Gastrocnemius medialis (tissue), 4 donors: ENCODE measurements at regions not wholly inside any gene's neighbourhood (a gene's known extent, or its start where the extent isn't known, plus 50 kb on each side); places are given as distances from the start of the nearest gene placed in this dataset.

Experiments used
- ATAC-seq, 2 donors: fragments of 150-250 bp; one replicate each; pipeline ENCODE4 v1.9.1; 2016
- DNase-seq, 2 donors: peaks; one replicate each; pipeline ENCODE4 v3.0.0-alpha.2; 2019
- H3K27ac ChIP-seq, 4 donors: fragments of 200-600 bp; sonication (generic); 1 replicate in 1 of 4; 2 replicates in 3 of 4; pipeline ENCODE4 v1.5.1; 2016 to 2018; ENCODE audit warnings: mild to moderate bottlenecking in 2 of 4, moderate library complexity in 1 of 4
- H3K27me3 ChIP-seq, 3 donors: fragments of 200-600 bp; sonication (generic) in 2 of 3; 1 replicate in 1 of 3; 2 replicates in 2 of 3; pipeline versions ENCODE4 v1.5.1 to v1.6.0; 2016 to 2019; ENCODE audit warnings: mild to moderate bottlenecking in 1 of 3, moderate library complexity in 1 of 3
- H3K36me3 ChIP-seq, 2 donors: fragments of 200-600 bp; sonication (generic) in 1 of 2; one replicate each; pipeline ENCODE4 v1.5.1; 2017 to 2018
- H3K4me1 ChIP-seq, 2 donors: fragments of 200-600 bp; sonication (generic) in 1 of 2; one replicate each; pipeline ENCODE4 v1.5.1; 2016 to 2017; ENCODE audit warnings: mild to moderate bottlenecking in 2 of 2
- H3K4me3 ChIP-seq, 4 donors: fragments of 200-600 bp; sonication (generic) in 3 of 4; 1 replicate in 1 of 4; 2 replicates in 3 of 4; pipeline ENCODE4 v1.5.1; 2016 to 2019; ENCODE audit warnings: mild to moderate bottlenecking in 2 of 4
- H3K9me3 ChIP-seq, 3 donors: fragments of 200-600 bp; sonication (generic) in 2 of 3; 1 replicate in 1 of 3; 2 replicates in 2 of 3; pipeline ENCODE4 v1.5.1; 2016 to 2019
- POLR2A ChIP-seq, 2 donors: fragments of 450-650 bp; IDR thresholded peaks; one replicate each; pipeline ENCODE4 v1.6.1; 2017; ENCODE audit warnings: antibody characterized with exemption in 2 of 2, mild to moderate bottlenecking in 2 of 2, moderate library complexity in 2 of 2
- in situ Hi-C, 4 donors: fragments of 200-750 bp; cut with MboI; loops; one replicate each; pipeline versions ENCODE4 v1.15.0 to v1.8.0; 2017; ENCODE audit warnings: low sequenced_read_pairs in 4 of 4
- intact Hi-C: fragments of 100-400 bp; cut with DNase I; formaldehyde crosslinking; loops from one replicate; pipeline ENCODE4 v1.15.1; 2023; ENCODE audit warnings: low total_unique reads
- TF ChIP-seq, protein P1 (sequence below), 5 experiments: fragments of 450-650 bp in 3 of 5; fragments of 200-600 bp in 2 of 5; sonication (generic) in 2 of 5; IDR thresholded peaks in 4 of 5; conservative IDR thresholded peaks in 1 of 5; 1 replicate in 4 of 5; 2 replicates in 1 of 5; pipeline ENCODE4 v1.5.1; 2016 to 2019; ENCODE audit warnings: antibody characterized with exemption in 5 of 5, mild to moderate bottlenecking in 3 of 5, moderate library complexity in 3 of 5

DNA sequence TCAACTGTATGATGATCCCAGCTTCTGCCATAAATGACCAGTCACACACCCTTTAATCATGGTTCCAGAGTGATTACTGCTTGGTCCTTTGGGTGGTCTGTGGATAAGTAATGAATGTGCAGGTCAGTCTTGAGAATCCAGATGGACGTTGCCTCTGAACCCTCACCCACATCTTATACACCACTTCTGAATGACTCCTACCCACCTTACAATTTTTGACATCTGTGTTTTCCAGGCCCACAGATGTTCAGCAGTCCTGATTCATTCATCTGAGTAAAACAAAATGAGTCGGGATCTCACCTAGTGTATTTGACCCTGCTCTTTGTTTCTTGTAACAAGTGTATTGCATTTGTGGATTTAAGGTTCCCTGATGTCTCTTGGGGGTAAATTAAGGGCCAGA is 194.1 kb upstream of the CCDC68 start:
- H3K27me3 ChIP-seq: no peaks in the 10 kb centered on the region
- TF ChIP-seq, protein P1, sequence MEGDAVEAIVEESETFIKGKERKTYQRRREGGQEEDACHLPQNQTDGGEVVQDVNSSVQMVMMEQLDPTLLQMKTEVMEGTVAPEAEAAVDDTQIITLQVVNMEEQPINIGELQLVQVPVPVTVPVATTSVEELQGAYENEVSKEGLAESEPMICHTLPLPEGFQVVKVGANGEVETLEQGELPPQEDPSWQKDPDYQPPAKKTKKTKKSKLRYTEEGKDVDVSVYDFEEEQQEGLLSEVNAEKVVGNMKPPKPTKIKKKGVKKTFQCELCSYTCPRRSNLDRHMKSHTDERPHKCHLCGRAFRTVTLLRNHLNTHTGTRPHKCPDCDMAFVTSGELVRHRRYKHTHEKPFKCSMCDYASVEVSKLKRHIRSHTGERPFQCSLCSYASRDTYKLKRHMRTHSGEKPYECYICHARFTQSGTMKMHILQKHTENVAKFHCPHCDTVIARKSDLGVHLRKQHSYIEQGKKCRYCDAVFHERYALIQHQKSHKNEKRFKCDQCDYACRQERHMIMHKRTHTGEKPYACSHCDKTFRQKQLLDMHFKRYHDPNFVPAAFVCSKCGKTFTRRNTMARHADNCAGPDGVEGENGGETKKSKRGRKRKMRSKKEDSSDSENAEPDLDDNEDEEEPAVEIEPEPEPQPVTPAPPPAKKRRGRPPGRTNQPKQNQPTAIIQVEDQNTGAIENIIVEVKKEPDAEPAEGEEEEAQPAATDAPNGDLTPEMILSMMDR (IDR thresholded peaks at IDR 0.05 in 4 of 5, conservative IDR thresholded peaks at IDR 0.05 in 1 of 5): no peak
- TF ChIP-seq POLR2A (IDR thresholded peaks at IDR 0.05): no peak
- intact Hi-C loops: no loop called here
- no peak overlapping the region for H3K27ac ChIP-seq
- in situ Hi-C loops: no loop called here
- DNase-seq (no peak), ATAC-seq (no peak)
- H3K4me1 ChIP-seq: no peaks in the 10 kb centered on the region
- no peak overlapping the region for H3K4me3 ChIP-seq
- H3K36me3 ChIP-seq: no peaks in the 10 kb centered on the region
- H3K9me3 ChIP-seq: no peaks in the 10 kb centered on the region

GRCh38 chr18:55152801-55153200 is 193.5 kb upstream of the CCDC68 start:
- Histone ChIP-seq H3K36me3 (no peaks in the 10 kb centered on the region), H3K4me1 (no peaks in the 10 kb centered on the region), H3K27ac (no peak overlapping the region), H3K9me3 (no peaks in the 10 kb centered on the region), H3K27me3 (no peaks in the 10 kb centered on the region), H3K4me3 (no peak overlapping the region)
- in situ Hi-C loops (no loop called here), intact Hi-C loops (no loop called here)
- TF ChIP-seq, protein P1 (IDR thresholded peaks at IDR 0.05 in 4 of 5, conservative IDR thresholded peaks at IDR 0.05 in 1 of 5): no peak
- no peak for TF ChIP-seq POLR2A (IDR thresholded peaks at IDR 0.05)
- ATAC-seq (no peak), DNase-seq (no peak)

- H3K36me3 ChIP-seq: no peaks in the 10 kb centered on the region
- DNase-seq (no peak), ATAC-seq (no peak)
- TF ChIP-seq, protein P1 (IDR thresholded peaks at IDR 0.05 in 4 of 5, conservative IDR thresholded peaks at IDR 0.05 in 1 of 5): no peak
- TF ChIP-seq POLR2A (IDR thresholded peaks at IDR 0.05): no peak
- no peaks in the 10 kb centered on the region for H3K4me1 ChIP-seq
- in situ Hi-C loops (no loop called here), intact Hi-C loops (no loop called here)
- H3K27ac ChIP-seq: no peak overlapping the region
- H3K4me3 ChIP-seq: no peak overlapping the region
- H3K9me3 ChIP-seq: no peaks in the 10 kb centered on the region
- no peaks in the 10 kb centered on the region for H3K27me3 ChIP-seq
Measured at GRCh38 chr18:55149994-55150393, 190.7 kb upstream of the CCDC68 start.

GRCh38 chr18:55147791-55148190 is 188.5 kb upstream of the CCDC68 start:
- TF ChIP-seq, protein P1 (IDR thresholded peaks at IDR 0.05 in 4 of 5, conservative IDR thresholded peaks at IDR 0.05 in 1 of 5): no peak
- TF ChIP-seq POLR2A (IDR thresholded peaks at IDR 0.05): no peak
- in situ Hi-C loops: no loop called here
- DNase-seq (no peak), ATAC-seq (no peak)
- no peaks in the 10 kb centered on the region for H3K27me3 ChIP-seq
- no peak overlapping the region for H3K4me3 ChIP-seq
- H3K27ac ChIP-seq: no peak overlapping the region
- H3K36me3 ChIP-seq: no peaks in the 10 kb centered on the region
- H3K9me3 ChIP-seq: no peaks in the 10 kb centered on the region
- H3K4me1 ChIP-seq: no peaks in the 10 kb centered on the region
- intact Hi-C loops: no loop called here

DNA sequence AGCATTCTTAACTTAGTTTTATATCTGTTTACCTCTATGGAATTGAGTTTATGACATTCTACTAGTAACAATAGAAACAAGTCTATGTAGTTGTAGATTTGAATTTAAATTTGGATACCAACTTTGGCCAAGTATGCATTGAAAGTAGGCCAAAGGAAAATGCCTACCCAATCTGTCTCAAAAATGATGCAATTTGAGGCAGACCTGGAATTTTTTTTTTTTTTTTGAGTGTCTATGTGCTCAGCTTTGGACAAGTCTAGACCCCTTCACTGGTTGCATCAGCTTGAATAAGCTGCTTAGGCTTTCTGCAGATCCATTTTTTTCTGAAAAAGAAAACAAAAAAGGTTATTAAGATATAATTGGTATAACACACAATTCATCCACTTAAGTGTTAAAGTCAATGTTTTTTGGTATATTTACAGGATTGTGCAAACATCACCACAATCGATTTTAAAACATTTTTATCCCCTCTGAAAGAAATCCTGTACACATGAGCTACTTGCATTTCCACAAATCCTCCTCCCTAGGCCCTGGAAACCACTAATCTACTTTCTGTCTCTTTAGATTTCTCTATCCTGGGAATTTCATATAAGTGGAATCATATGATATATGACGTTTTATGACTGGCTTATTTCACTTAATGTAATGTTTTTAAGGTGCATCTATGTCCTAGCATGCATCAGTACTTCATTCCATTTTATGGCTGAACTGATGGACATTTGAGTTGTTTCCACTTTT is 185.1 kb upstream of the CCDC68 start:
- H3K4me3 ChIP-seq: no peak overlapping the region
- H3K36me3 ChIP-seq: no peaks in the 10 kb centered on the region
- no peak overlapping the region for H3K27ac ChIP-seq
- H3K27me3 ChIP-seq: no peaks in the 10 kb centered on the region
- TF ChIP-seq, protein P1 (IDR thresholded peaks at IDR 0.05 in 4 of 5, conservative IDR thresholded peaks at IDR 0.05 in 1 of 5): no peak
- TF ChIP-seq POLR2A (IDR thresholded peaks at IDR 0.05): no peak
- ATAC-seq (no peak), DNase-seq (no peak)
- intact Hi-C loops (no loop called here), in situ Hi-C loops (no loop called here)
- no peaks in the 10 kb centered on the region for H3K9me3 ChIP-seq
- no peaks in the 10 kb centered on the region for H3K4me1 ChIP-seq
